Body of pancreas (tissue), 4 donors: ENCODE measurements at regions not wholly inside any gene's neighbourhood (a gene's known extent, or its start where the extent isn't known, plus 50 kb on each side); places are given as distances from the start of the nearest gene placed in this dataset.

Source experiments
- POLR2A ChIP-seq, 3 donors: fragments of 450-650 bp; IDR thresholded peaks; one replicate each; pipeline ENCODE4 v1.6.1; 2016; ENCODE audit warnings: antibody characterized with exemption in 3 of 3, mild to moderate bottlenecking in 2 of 3
- TF ChIP-seq, protein P1 (sequence below), 7 experiments: fragments of 450-650 bp in 4 of 7; fragments of 200-600 bp in 3 of 7; sonication (generic) in 3 of 7; IDR thresholded peaks; one replicate each; pipeline ENCODE4 v1.5.1; 2016 to 2019; ENCODE audit warnings: antibody characterized with exemption in 7 of 7

DNA sequence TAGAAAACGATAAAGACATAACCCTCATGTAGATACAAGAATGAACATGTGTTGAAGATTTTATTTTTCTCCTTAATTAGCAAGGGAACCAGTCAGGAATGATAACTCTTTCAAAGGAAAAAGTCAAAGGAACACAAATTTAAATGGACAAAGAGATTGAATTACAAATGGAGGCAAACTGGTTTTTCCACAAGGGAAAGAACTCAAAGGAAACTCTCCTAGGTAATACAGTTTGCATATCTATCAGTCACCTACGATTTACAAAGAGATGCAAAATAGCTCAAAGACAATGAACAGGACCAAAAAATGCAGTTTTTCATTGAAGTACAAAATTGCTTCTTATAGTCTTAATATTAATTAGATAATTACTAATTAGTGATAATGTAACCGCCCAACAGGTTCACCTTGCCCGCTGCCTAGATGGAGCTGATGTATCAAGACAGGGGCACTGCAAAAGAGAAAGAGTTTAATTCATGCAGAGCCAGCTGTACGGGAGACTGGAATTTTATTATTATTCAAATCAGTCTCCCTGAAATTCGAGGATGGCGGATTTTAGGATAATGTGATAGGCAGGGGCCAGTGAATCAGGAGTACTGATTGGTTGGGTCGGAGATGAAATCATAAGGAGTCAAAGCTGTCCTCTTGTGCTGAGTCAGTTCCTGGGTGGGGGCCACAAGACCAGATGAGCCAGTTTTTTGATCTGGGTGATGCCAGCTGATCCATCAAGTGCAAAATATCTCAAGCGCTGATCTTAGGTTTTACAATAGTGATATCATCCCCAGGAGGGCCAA lies 151.0 kb downstream of the TMEM17 start:
- no peak for TF ChIP-seq POLR2A (IDR thresholded peaks at IDR 0.05)
- TF ChIP-seq, protein P1, sequence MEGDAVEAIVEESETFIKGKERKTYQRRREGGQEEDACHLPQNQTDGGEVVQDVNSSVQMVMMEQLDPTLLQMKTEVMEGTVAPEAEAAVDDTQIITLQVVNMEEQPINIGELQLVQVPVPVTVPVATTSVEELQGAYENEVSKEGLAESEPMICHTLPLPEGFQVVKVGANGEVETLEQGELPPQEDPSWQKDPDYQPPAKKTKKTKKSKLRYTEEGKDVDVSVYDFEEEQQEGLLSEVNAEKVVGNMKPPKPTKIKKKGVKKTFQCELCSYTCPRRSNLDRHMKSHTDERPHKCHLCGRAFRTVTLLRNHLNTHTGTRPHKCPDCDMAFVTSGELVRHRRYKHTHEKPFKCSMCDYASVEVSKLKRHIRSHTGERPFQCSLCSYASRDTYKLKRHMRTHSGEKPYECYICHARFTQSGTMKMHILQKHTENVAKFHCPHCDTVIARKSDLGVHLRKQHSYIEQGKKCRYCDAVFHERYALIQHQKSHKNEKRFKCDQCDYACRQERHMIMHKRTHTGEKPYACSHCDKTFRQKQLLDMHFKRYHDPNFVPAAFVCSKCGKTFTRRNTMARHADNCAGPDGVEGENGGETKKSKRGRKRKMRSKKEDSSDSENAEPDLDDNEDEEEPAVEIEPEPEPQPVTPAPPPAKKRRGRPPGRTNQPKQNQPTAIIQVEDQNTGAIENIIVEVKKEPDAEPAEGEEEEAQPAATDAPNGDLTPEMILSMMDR (IDR thresholded peaks at IDR 0.05): no peak
